B cell (primary cell): ENCODE measurements at regions not wholly inside any gene's neighbourhood (a gene's known extent, or its start where the extent isn't known, plus 50 kb on each side); places are given as distances from the start of the nearest gene placed in this dataset.

Experiments used
- ATAC-seq: fragments of 200-7000 bp; cut with Tn5 transposase; one replicate; pipeline ENCODE4 v1.10.0; 2021; ENCODE audit warnings: low read depth, mild to moderate bottlenecking, moderate number of reproducible peaks, moderate library complexity
- CTCF ChIA-PET: fragments of 350-600 bp; sonication (Branson Sonifier 250); formaldehyde crosslinking; loops from one replicate; lab custom pipeline; 2021; ENCODE audit warnings: antibody characterized with exemption, inconsistent platforms; lab: Charles Lee
- POLR2A ChIA-PET: fragments of 350-600 bp; sonication (Branson Sonifier 250); formaldehyde crosslinking; loops from one replicate; lab custom pipeline; 2021; ENCODE audit warnings: antibody characterized with exemption; lab: Charles Lee
- DNase-seq: peaks from one replicate; pipeline ENCODE4 v3.0.0; 2013
- H2AFZ ChIP-seq: 2 replicates; pipeline ENCODE4 v1.6.1; 2012; ENCODE audit warnings: mild to moderate bottlenecking, low read depth, low read length; ENCODE audit not compliant: insufficient read depth, poor library complexity, severe bottlenecking
- H3K27ac ChIP-seq, 2 donors: 1 replicate in 1 of 2; 2 replicates in 1 of 2; pipeline ENCODE4 v1.5.1; 2012 to 2013; ENCODE audit warnings: low read length in 2 of 2, mild to moderate bottlenecking in 2 of 2, moderate library complexity in 1 of 2
- H3K27me3 ChIP-seq, 4 experiments: fragments of 200-600 bp in 1 of 4; sonication (generic) in 1 of 4; replicated peaks in 1 of 4; 1 replicate in 2 of 4; 2 replicates in 2 of 4; pipeline versions ENCODE4 v1.6.1 to v1.7.0; 2013 to 2016; ENCODE audit warnings: low read length in 3 of 4, mild to moderate bottlenecking in 2 of 4, mixed read lengths in 1 of 4, moderate library complexity in 1 of 4; ENCODE audit not compliant: insufficient read depth in 4 of 4, control insufficient read depth in 3 of 4; ENCODE audit errors: control extremely low read depth in 1 of 4
- H3K36me3 ChIP-seq, 2 experiments: replicated peaks in 1 of 2; 1 replicate in 1 of 2; 2 replicates in 1 of 2; pipeline versions ENCODE4 v1.6.1 to v1.7.1; 2013; ENCODE audit warnings: low read length in 1 of 2; ENCODE audit not compliant: insufficient read depth in 2 of 2, control insufficient read depth in 1 of 2; ENCODE audit errors: control extremely low read depth in 1 of 2, extremely low read depth in 1 of 2
- H3K4me1 ChIP-seq, 2 donors: fragments of 200-600 bp in 1 of 2; sonication (generic) in 1 of 2; 1 replicate in 1 of 2; 2 replicates in 1 of 2; pipeline versions ENCODE4 v1.5.1 to v1.6.1; 2013 to 2017; ENCODE audit warnings: low read length in 2 of 2; ENCODE audit not compliant: control insufficient read depth in 2 of 2, insufficient read depth in 2 of 2
- H3K4me2 ChIP-seq: replicated peaks from 2 replicates; pipeline ENCODE3; 2012; ENCODE audit warnings: mild to moderate bottlenecking, low read depth, low read length; ENCODE audit not compliant: poor library complexity, severe bottlenecking
- H3K4me3 ChIP-seq, 5 experiments: fragments of 200-600 bp in 1 of 5; sonication (generic) in 1 of 5; 1 replicate in 3 of 5; 2 replicates in 2 of 5; pipeline versions ENCODE4 v1.5.1 to v1.7.0; 2011 to 2016; ENCODE audit warnings: low read length in 4 of 5, mild to moderate bottlenecking in 4 of 5, low read depth in 2 of 5, control low read depth in 1 of 5, moderate library complexity in 1 of 5; ENCODE audit not compliant: insufficient read depth in 1 of 5; ENCODE audit errors: control extremely low read depth in 1 of 5, extremely low read depth in 1 of 5
- H3K79me2 ChIP-seq: fragments of 200-600 bp; sonication (generic); one replicate; pipeline ENCODE4 v1.6.0; 2016; ENCODE audit warnings: low read length; ENCODE audit not compliant: control insufficient read depth, insufficient read depth
- H3K9ac ChIP-seq: fragments of 200-600 bp; sonication (generic); 2 replicates; pipeline ENCODE4 v1.6.1; 2017; ENCODE audit warnings: mild to moderate bottlenecking, low read length, moderate library complexity
- H3K9me3 ChIP-seq, 3 donors: one replicate each; pipeline versions ENCODE4 v1.6.1 to v1.7.1; 2013; ENCODE audit warnings: low read length in 2 of 3; ENCODE audit not compliant: control insufficient read depth in 2 of 3, insufficient read depth in 1 of 3; ENCODE audit errors: control extremely low read depth in 1 of 3
- H4K20me1 ChIP-seq: 2 replicates; pipeline ENCODE4 v1.6.0; 2012; ENCODE audit warnings: mild to moderate bottlenecking, low read length; ENCODE audit not compliant: insufficient read depth, control insufficient read depth, poor library complexity, severe bottlenecking
- H3K27ac Mint-ChIP-seq: one replicate; pipeline ENCODE4 v1.8.0; 2021; ENCODE audit warnings: mixed read lengths
- H3K27me3 Mint-ChIP-seq: one replicate; pipeline ENCODE4 v1.8.0; 2021; ENCODE audit warnings: mixed read lengths
- H3K4me1 Mint-ChIP-seq: one replicate; pipeline ENCODE4 v1.8.0; 2021; ENCODE audit warnings: mixed read lengths
- H3K4me3 Mint-ChIP-seq: one replicate; pipeline ENCODE4 v1.8.0; 2021; ENCODE audit warnings: mixed read lengths
- H3K9me3 Mint-ChIP-seq: one replicate; pipeline ENCODE4 v1.8.0; 2022; ENCODE audit warnings: mixed read lengths; ENCODE audit not compliant: insufficient read depth
- EZH2 ChIP-seq: IDR thresholded peaks from 2 replicates; pipeline ENCODE4 v1.6.1; 2012; ENCODE audit warnings: borderline replicate concordance, low read depth, mild to moderate bottlenecking, moderate library complexity, low read length; ENCODE audit not compliant: insufficient read depth, poor library complexity, severe bottlenecking
- WGBS: methylation state at CpG from one replicate; pipeline ENCODE4 v1.1.5; 2013; ENCODE audit warnings: missing lambda C conversion rate; ENCODE audit not compliant: insufficient coverage; 5-methylcytosine and 5-hydroxymethylcytosine counted together
- intact Hi-C: fragments of 100-400 bp; cut with micrococcal nuclease; formaldehyde crosslinking; loops from one replicate; pipeline ENCODE4 v1.10.0; 2022
- TF ChIP-seq, protein P1 (sequence below): fragments of 200-600 bp; IDR thresholded peaks from one replicate; pipeline ENCODE4 v1.8.0; 2022; ENCODE audit warnings: antibody characterized with exemption, mild to moderate bottlenecking

- TF ChIP-seq, protein P1, sequence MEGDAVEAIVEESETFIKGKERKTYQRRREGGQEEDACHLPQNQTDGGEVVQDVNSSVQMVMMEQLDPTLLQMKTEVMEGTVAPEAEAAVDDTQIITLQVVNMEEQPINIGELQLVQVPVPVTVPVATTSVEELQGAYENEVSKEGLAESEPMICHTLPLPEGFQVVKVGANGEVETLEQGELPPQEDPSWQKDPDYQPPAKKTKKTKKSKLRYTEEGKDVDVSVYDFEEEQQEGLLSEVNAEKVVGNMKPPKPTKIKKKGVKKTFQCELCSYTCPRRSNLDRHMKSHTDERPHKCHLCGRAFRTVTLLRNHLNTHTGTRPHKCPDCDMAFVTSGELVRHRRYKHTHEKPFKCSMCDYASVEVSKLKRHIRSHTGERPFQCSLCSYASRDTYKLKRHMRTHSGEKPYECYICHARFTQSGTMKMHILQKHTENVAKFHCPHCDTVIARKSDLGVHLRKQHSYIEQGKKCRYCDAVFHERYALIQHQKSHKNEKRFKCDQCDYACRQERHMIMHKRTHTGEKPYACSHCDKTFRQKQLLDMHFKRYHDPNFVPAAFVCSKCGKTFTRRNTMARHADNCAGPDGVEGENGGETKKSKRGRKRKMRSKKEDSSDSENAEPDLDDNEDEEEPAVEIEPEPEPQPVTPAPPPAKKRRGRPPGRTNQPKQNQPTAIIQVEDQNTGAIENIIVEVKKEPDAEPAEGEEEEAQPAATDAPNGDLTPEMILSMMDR, result no peak
- no peak for TF ChIP-seq EZH2
- CTCF ChIA-PET, result no interaction called here
Measured at GRCh38 chr16:58836427-58836826, 102.3 kb upstream of the GOT2 start.

DNA sequence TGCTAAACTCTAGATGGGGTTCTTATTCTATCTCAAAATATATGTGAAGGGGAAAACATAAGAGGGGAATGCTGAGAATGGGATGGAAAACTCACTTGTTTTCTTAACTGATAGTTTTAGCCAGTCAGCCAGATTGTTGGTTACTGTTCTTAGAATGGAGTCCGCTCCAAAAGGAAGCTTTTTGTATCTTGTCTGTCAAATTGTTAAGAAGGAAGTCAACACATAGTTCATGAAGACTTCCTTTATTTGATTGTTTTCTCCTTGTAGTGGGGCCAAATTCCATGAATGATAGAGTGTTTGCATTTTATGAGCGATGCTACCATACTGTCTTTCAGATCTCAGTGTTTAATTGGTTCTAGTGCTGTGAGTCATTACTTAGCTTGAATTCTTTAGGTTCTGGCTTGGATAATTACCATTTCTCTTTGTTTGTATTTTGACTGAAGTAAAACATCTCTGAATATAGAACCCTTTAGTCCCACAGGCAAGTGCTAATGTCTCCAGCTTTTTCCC is 98.3 kb upstream of the GOT2 start:
- Histone ChIP-seq H3K36me3 (no peaks in the 10 kb centered on the region), H3K27me3 (no peaks in the 10 kb centered on the region), H3K27ac (no peak overlapping the region), H3K9ac (no peak overlapping the region), H3K4me1 (no peaks in the 10 kb centered on the region), H3K79me2 (no peaks in the 10 kb centered on the region), H4K20me1 (no peaks in the 10 kb centered on the region), H3K9me3 (no peaks in the 10 kb centered on the region), H3K4me2 (no peak overlapping the region), H3K4me3 (no peak overlapping the region), H2AFZ (no peak overlapping the region)
- ChIA-PET POLR2A (no interaction called here), CTCF (no interaction called here)
- no CpG with 5 or more reads among the region's 2 CpGs for WGBS
- ATAC-seq (no peak), DNase-seq (no peak)
- TF ChIP-seq EZH2, result no peak
- TF ChIP-seq, protein P1, result no peak
- peaks cover 7% of the 10 kb centered on the region for H3K27me3 Mint-ChIP-seq
- H3K9me3 Mint-ChIP-seq, result no peaks in the 10 kb centered on the region
- intact Hi-C loops, result no loop called here
- no peak overlapping the region for H3K27ac Mint-ChIP-seq
- no peaks in the 10 kb centered on the region for H3K4me1 Mint-ChIP-seq
- no peak overlapping the region for H3K4me3 Mint-ChIP-seq

More at GRCh38 chr16:58836427-58836826, 102.3 kb upstream of the GOT2 start:
- Histone ChIP-seq H3K27me3 (no peaks in the 10 kb centered on the region), H3K79me2 (no peaks in the 10 kb centered on the region), H2AFZ (no peak overlapping the region), H3K4me2 (no peak overlapping the region), H3K9ac (no peak overlapping the region), H3K9me3 (no peaks in the 10 kb centered on the region), H3K27ac (no peak overlapping the region), H3K4me1 (no peaks in the 10 kb centered on the region), H3K36me3 (no peaks in the 10 kb centered on the region), H4K20me1 (no peaks in the 10 kb centered on the region), H3K4me3 (no peak overlapping the region)
- DNase-seq (no peak), ATAC-seq (no peak)
- intact Hi-C loops, result no loop called here
- no peaks in the 10 kb centered on the region for H3K4me1 Mint-ChIP-seq
- no peak overlapping the region for H3K4me3 Mint-ChIP-seq
- H3K9me3 Mint-ChIP-seq, result peaks cover 3% of the 10 kb centered on the region
- POLR2A ChIA-PET, result no interaction called here
- peaks cover 11% of the 10 kb centered on the region for H3K27me3 Mint-ChIP-seq
- no CpG with 5 or more reads among the region's 6 CpGs for WGBS
- no peak overlapping the region for H3K27ac Mint-ChIP-seq
